ENCODE measurements at regions not wholly inside any gene's neighbourhood (a gene's known extent, or its start where the extent isn't known, plus 50 kb on each side); places are given as distances from the start of the nearest gene placed in this dataset.

DNA sequence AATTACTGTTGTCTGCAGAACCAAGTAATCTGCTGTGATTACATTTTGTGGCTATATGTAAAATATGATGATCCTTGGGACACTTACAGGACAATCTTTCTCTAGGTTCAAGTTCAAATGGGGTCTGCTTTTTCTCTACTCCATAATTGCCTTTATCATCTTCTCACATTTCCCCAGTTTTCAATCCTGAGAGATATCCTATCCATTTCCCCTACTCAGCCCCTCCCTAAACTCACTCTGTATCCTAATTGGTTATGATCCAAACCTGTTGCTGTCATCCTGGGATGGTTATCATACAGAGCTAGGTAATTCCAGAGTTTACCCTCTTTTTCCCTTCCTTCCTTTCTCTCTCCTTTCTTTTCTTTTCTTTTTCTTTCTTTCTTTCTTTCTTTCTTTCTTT is 100.5 kb upstream of the ELAC2 start:
- TF ChIP-seq EZH2 (IDR thresholded peaks at IDR 0.05; ENCODE audit: insufficient read depth, poor library complexity, severe bottlenecking) (no peak), EZH2phosphoT487 (IDR thresholded peaks at IDR 0.05; ENCODE audit: insufficient read depth, low read depth) (no peak)

All from GM23248 (cell line).